A549 (cell line): ENCODE measurements at regions not wholly inside any gene's neighbourhood (a gene's known extent, or its start where the extent isn't known, plus 50 kb on each side); places are given as distances from the start of the nearest gene placed in this dataset.

Source experiments
- CBX2 ChIP-seq: fragments of 200-600 bp; sonication (generic); IDR thresholded peaks from 2 replicates; pipeline ENCODE4 v1.6.1; 2016; ENCODE audit warnings: low read depth, mild to moderate bottlenecking, borderline replicate concordance
- MAX ChIP-seq: IDR thresholded peaks from 2 replicates; pipeline ENCODE4 v1.6.1; 2012
- TF ChIP-seq, protein P1 (sequence below): fragments of >200 bp; sonication (Bioruptor Twin); formaldehyde crosslinking; IDR thresholded peaks from 3 replicates; pipeline ENCODE4 v1.5.1; 2016

DNA sequence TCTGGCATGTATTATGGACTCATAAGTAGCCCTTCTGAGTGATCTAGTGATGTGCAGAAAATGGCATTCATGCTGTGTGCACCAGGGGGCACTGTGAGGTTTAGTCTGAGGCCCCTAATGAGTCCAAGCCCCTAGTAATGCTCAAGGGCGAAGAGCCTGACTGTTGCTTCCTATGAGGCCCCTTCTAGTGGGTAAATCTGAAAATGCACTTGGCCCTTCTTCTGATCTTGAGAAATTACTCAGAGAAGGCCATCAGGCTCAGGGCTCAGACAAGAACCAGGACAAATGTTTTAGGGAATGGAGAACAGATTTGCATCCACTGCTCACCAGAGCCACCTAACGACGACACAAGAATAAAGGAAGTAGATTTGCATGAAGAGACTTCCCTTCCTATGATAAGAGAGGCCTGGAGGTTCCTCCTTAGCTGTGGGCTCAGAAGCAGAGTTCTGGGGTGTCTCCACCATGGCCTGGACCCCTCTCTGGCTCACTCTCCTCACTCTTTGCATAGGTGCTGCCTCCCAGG, 75.8 kb downstream of the GGTLC2 start:
- TF ChIP-seq, protein P1, sequence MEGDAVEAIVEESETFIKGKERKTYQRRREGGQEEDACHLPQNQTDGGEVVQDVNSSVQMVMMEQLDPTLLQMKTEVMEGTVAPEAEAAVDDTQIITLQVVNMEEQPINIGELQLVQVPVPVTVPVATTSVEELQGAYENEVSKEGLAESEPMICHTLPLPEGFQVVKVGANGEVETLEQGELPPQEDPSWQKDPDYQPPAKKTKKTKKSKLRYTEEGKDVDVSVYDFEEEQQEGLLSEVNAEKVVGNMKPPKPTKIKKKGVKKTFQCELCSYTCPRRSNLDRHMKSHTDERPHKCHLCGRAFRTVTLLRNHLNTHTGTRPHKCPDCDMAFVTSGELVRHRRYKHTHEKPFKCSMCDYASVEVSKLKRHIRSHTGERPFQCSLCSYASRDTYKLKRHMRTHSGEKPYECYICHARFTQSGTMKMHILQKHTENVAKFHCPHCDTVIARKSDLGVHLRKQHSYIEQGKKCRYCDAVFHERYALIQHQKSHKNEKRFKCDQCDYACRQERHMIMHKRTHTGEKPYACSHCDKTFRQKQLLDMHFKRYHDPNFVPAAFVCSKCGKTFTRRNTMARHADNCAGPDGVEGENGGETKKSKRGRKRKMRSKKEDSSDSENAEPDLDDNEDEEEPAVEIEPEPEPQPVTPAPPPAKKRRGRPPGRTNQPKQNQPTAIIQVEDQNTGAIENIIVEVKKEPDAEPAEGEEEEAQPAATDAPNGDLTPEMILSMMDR = peak; percentile 24; the same call in 1 of the 3 replicates
- no peak for TF ChIP-seq CBX2
- TF ChIP-seq MAX = no peak
